SU-DHL-6 (cell line): ENCODE measurements at regions not wholly inside any gene's neighbourhood (a gene's known extent, or its start where the extent isn't known, plus 50 kb on each side); places are given as distances from the start of the nearest gene placed in this dataset.

Experiments
- H2AFZ ChIP-seq: fragments of 200-600 bp; sonication (generic); 2 replicates; pipeline ENCODE4 v1.6.1; 2014; ENCODE audit warnings: low read depth, mild to moderate bottlenecking, moderate library complexity, mixed read lengths, antibody characterized with exemption, low read length; ENCODE audit not compliant: severe bottlenecking
- H3F3A ChIP-seq: fragments of 200-600 bp; shearing (Covaris generic); 2 replicates; pipeline ENCODE4 v1.6.0; 2016; ENCODE audit warnings: antibody characterized with exemption, mild to moderate bottlenecking; ENCODE audit not compliant: insufficient read depth
- H3K27ac ChIP-seq: fragments of 200-600 bp; sonication (generic); 2 replicates; pipeline ENCODE4 v1.5.1; 2016; ENCODE audit warnings: low read depth, mild to moderate bottlenecking, low read length, moderate library complexity, mixed read lengths
- H3K27me3 ChIP-seq: fragments of 200-600 bp; sonication (generic), shearing (Covaris generic); 2 replicates; pipeline ENCODE4 v1.6.0; 2014; ENCODE audit warnings: mild to moderate bottlenecking, low read length
- H3K36me3 ChIP-seq: fragments of 200-600 bp; sonication (generic); 2 replicates; pipeline ENCODE4 v1.6.1; 2014; ENCODE audit warnings: mild to moderate bottlenecking, low read length, mixed read lengths
- H3K4me2 ChIP-seq: fragments of 300-600, 200-600 bp; shearing (Covaris generic), sonication (generic); 2 replicates; pipeline ENCODE4 v1.6.0; 2014; ENCODE audit warnings: low read length, low read depth, mild to moderate bottlenecking; ENCODE audit not compliant: poor library complexity, severe bottlenecking
- H3K4me3 ChIP-seq: fragments of 200-600 bp; sonication (generic); 2 replicates; pipeline ENCODE4 v1.5.1; 2014; ENCODE audit warnings: antibody characterized with exemption, low read length, mild to moderate bottlenecking, mixed read lengths; ENCODE audit not compliant: insufficient read depth, poor library complexity, severe bottlenecking
- H3K79me2 ChIP-seq: fragments of 200-600 bp; sonication (generic); 2 replicates; pipeline ENCODE4 v1.6.1; 2014; ENCODE audit warnings: mild to moderate bottlenecking, low read length, moderate library complexity; ENCODE audit not compliant: insufficient read depth
- H3K9ac ChIP-seq: fragments of 200-600 bp; sonication (generic); 2 replicates; pipeline ENCODE4 v1.7.0; 2014; ENCODE audit warnings: mild to moderate bottlenecking, low read length
- H3K9me2 ChIP-seq: fragments of 200-600 bp; sonication (generic); replicated peaks from 2 replicates; pipeline ENCODE4 v1.6.1; 2014; ENCODE audit warnings: low read length; ENCODE audit not compliant: insufficient read depth
- H3K9me3 ChIP-seq: fragments of 200-600 bp; sonication (generic); 2 replicates; pipeline ENCODE4 v1.6.1; 2014; ENCODE audit warnings: low read length, mixed read lengths; ENCODE audit not compliant: insufficient read depth
- H4K20me1 ChIP-seq: fragments of 200-600 bp; sonication (generic); 2 replicates; pipeline ENCODE4 v1.6.1; 2014; ENCODE audit warnings: low read depth, mild to moderate bottlenecking, antibody characterized with exemption, low read length, moderate library complexity, mixed read lengths
- CTCF ChIP-seq: fragments of 200-600 bp; sonication (generic); IDR thresholded peaks from one replicate; pipeline ENCODE4 v1.5.1; 2017; ENCODE audit warnings: antibody characterized with exemption, mild to moderate bottlenecking, low read length, moderate library complexity; ENCODE audit not compliant: insufficient read depth, poor library complexity, severe bottlenecking
- EZH2phosphoT487 ChIP-seq: fragments of 200-600 bp; sonication (generic), shearing (Covaris generic); conservative IDR thresholded peaks from 2 replicates; pipeline ENCODE4 v1.6.1; 2018; ENCODE audit warnings: mild to moderate bottlenecking, antibody characterized with exemption, low read length, moderate library complexity, mixed read lengths

GRCh38 chr6:86558318-86558717, 379.0 kb upstream of the HTR1E start:
- Histone ChIP-seq H3K9me2 (no peaks in the 10 kb centered on the region), H3K36me3 (no peaks in the 10 kb centered on the region), H3F3A (no peaks in the 10 kb centered on the region), H3K27me3 (no peaks in the 10 kb centered on the region), H2AFZ (no peak overlapping the region), H3K9me3 (no peaks in the 10 kb centered on the region), H3K4me3 (no peak overlapping the region), H3K4me2 (no peak overlapping the region), H3K9ac (no peak overlapping the region), H3K79me2 (no peaks in the 10 kb centered on the region), H3K27ac (no peak overlapping the region), H4K20me1 (no peaks in the 10 kb centered on the region)
- no peak for TF ChIP-seq CTCF
- TF ChIP-seq EZH2phosphoT487, result no peak

GRCh38 chr6:86537292-86537861, 400.0 kb upstream of the HTR1E start:
- no peaks in the 10 kb centered on the region for H3K9me2 ChIP-seq
- H3K36me3 ChIP-seq, result no peaks in the 10 kb centered on the region
- H3K4me2 ChIP-seq, result no peak overlapping the region
- no peaks in the 10 kb centered on the region for H3F3A ChIP-seq
- no peaks in the 10 kb centered on the region for H3K27me3 ChIP-seq
- no peak overlapping the region for H3K4me3 ChIP-seq
- no peak overlapping the region for H2AFZ ChIP-seq
- TF ChIP-seq CTCF, result no peak
- TF ChIP-seq EZH2phosphoT487, result no peak
- no peaks in the 10 kb centered on the region for H3K9me3 ChIP-seq
- H3K9ac ChIP-seq, result no peak overlapping the region
- H4K20me1 ChIP-seq, result no peaks in the 10 kb centered on the region
- H3K79me2 ChIP-seq, result no peaks in the 10 kb centered on the region
- no peak overlapping the region for H3K27ac ChIP-seq

- no peak overlapping the region for H3K27ac ChIP-seq
- no peak overlapping the region for H3K4me3 ChIP-seq
- no peaks in the 10 kb centered on the region for H3K36me3 ChIP-seq
- no peaks in the 10 kb centered on the region for H3K27me3 ChIP-seq
- H3K9me2 ChIP-seq, result no peaks in the 10 kb centered on the region
- no peak overlapping the region for H3K4me2 ChIP-seq
- H2AFZ ChIP-seq, result no peak overlapping the region
- H3K9me3 ChIP-seq, result no peaks in the 10 kb centered on the region
- TF ChIP-seq EZH2phosphoT487, result no peak
- TF ChIP-seq CTCF, result no peak
- H3K79me2 ChIP-seq, result no peaks in the 10 kb centered on the region
- H3F3A ChIP-seq, result no peaks in the 10 kb centered on the region
- H3K9ac ChIP-seq, result no peak overlapping the region
- no peaks in the 10 kb centered on the region for H4K20me1 ChIP-seq
Measured at GRCh38 chr6:86536121-86536520, 401.2 kb upstream of the HTR1E start.
